K562 (cell line): ENCODE measurements at regions not wholly inside any gene's neighbourhood (a gene's known extent, or its start where the extent isn't known, plus 50 kb on each side); places are given as distances from the start of the nearest gene placed in this dataset.

ENCODE experiments used
- ADNP ChIP-seq: fragments of 200-800 bp; sonication (Bioruptor generic); IDR thresholded peaks from 2 replicates; pipeline ENCODE4 v1.6.1; 2016; ENCODE audit warnings: missing genetic modification characterization, missing compliant biosample characterization
- ARID2 ChIP-seq: fragments of 450-650 bp; IDR thresholded peaks from 2 replicates; pipeline ENCODE4 v1.6.1; 2017; ENCODE audit warnings: antibody characterized with exemption, mild to moderate bottlenecking
- HDAC2 ChIP-seq: fragments of 450-650 bp; IDR thresholded peaks from 2 replicates; pipeline ENCODE4 v1.6.1; 2016; ENCODE audit warnings: mild to moderate bottlenecking
- HINFP ChIP-seq: fragments of 450-650 bp; conservative IDR thresholded peaks from 2 replicates; pipeline ENCODE4 v1.6.1; 2016; ENCODE audit warnings: missing genetic modification characterization, low read depth, mild to moderate bottlenecking, control low read depth, missing compliant biosample characterization
- ILF3 ChIP-seq: fragments of 450-650 bp; IDR thresholded peaks from 2 replicates; pipeline ENCODE4 v1.6.1; 2018; ENCODE audit warnings: antibody characterized with exemption, mild to moderate bottlenecking, moderate library complexity, borderline replicate concordance
- OTX1 ChIP-seq: fragments of 450-650 bp; formaldehyde crosslinking; IDR thresholded peaks from 2 replicates; pipeline ENCODE4 v1.4.0; 2022; ENCODE audit warnings: mild to moderate bottlenecking
- RBFOX2 ChIP-seq: fragments of 200-400 bp; formaldehyde crosslinking; IDR thresholded peaks from 2 replicates; pipeline ENCODE4 v1.6.1; 2017; ENCODE audit warnings: low read depth, mild to moderate bottlenecking, low read length, moderate library complexity
- ZFP36 ChIP-seq: fragments of 150-350 bp; IDR thresholded peaks from 2 replicates; pipeline ENCODE4 v1.6.1; 2018; ENCODE audit warnings: low read length, low read depth; ENCODE audit not compliant: partially characterized antibody

GRCh38 chr1:213573648-213574009 is 414.1 kb upstream of the PROX1 start:
- TF ChIP-seq HINFP (no peak), ILF3 (no peak), OTX1 (CRISPR knock-in tag) (no peak), HDAC2 (no peak), RBFOX2 (no peak), ADNP (tag) (no peak), ZFP36 (no peak), ARID2 (no peak)
